HCT116 (cell line): ENCODE measurements at regions not wholly inside any gene's neighbourhood (a gene's known extent, or its start where the extent isn't known, plus 50 kb on each side); places are given as distances from the start of the nearest gene placed in this dataset.

ENCODE experiments used
- ATAC-seq: fragments of 200-7000 bp; cut with Tn5 transposase; 2 replicates; pipeline ENCODE4 v1.9.1; 2020; ENCODE audit warnings: mild to moderate bottlenecking, moderate library complexity
- BruUV-seq: library from RNA; stranded (reverse); fragments of 400-500 nt; replicated peaks from 2 replicates; lab custom pipeline; 2021; lab: Mats Ljungman, UMichigan
- CTCF ChIA-PET: fragments of 300-600 bp; sonication (Branson Sonifier 250); formaldehyde crosslinking; loops from one replicate; lab custom pipeline; 2021; ENCODE audit warnings: antibody characterized with exemption; lab: Charles Lee
- POLR2A ChIA-PET: fragments of 300-600, 350-600 bp; sonication (Branson Sonifier 250); formaldehyde crosslinking; loops from one replicate; lab custom pipeline; 2021; ENCODE audit warnings: antibody characterized with exemption; lab: Charles Lee
- RAD21 ChIA-PET, 2 experiments: fragments of 300-600 bp; sonication (Branson Sonifier 250); formaldehyde crosslinking; loops; one replicate each; lab custom pipeline; 2023; ENCODE audit warnings: low total read pairs in 2 of 2; ENCODE audit not compliant: uncharacterized antibody in 2 of 2, unreplicated experiment in 2 of 2, low non-redundant PET in 1 of 2; lab: Charles Lee
- DNase-seq: peaks from one replicate; pipeline ENCODE4 v3.0.0-alpha.2; 2010; ENCODE audit warnings: low read depth, low spot score
- H2AFZ ChIP-seq: fragments of 200-600 bp; shearing (Covaris generic), sonication (generic); 2 replicates; pipeline ENCODE4 v1.6.1; 2017; ENCODE audit warnings: low read depth, mixed run types, mixed read lengths, antibody characterized with exemption, low read length; ENCODE audit not compliant: poor library complexity, severe bottlenecking
- H3K27ac ChIP-seq: 2 replicates; pipeline ENCODE4 v1.5.1; 2012; ENCODE audit warnings: low read depth, low read length
- H3K27me3 ChIP-seq: fragments of 200-600 bp; sonication (generic); 2 replicates; pipeline ENCODE4 v1.6.1; 2016; ENCODE audit warnings: mixed run types, low read length, mixed read lengths; ENCODE audit not compliant: insufficient read depth
- H3K36me3 ChIP-seq, 2 experiments: fragments of 200-500 bp in 1 of 2; fragments of 200-600 bp in 1 of 2; sonication (Bioruptor generic) in 1 of 2; sonication (generic) in 1 of 2; 2 replicates each; pipeline versions ENCODE4 v1.5.1 to v1.6.1; 2014 to 2016; ENCODE audit warnings: low read length in 2 of 2, inconsistent platforms in 1 of 2, mixed read lengths in 1 of 2, mixed run types in 1 of 2; ENCODE audit not compliant: insufficient read depth in 2 of 2, control insufficient read depth in 1 of 2
- H3K4me1 ChIP-seq, 2 experiments: fragments of 200-600 bp in 1 of 2; sonication (generic) in 1 of 2; 2 replicates each; pipeline versions ENCODE4 v1.5.1 to v1.6.1; 2012 to 2017; ENCODE audit warnings: low read length in 2 of 2, inconsistent platforms in 1 of 2, mild to moderate bottlenecking in 1 of 2, mixed read lengths in 1 of 2, mixed run types in 1 of 2, moderate library complexity in 1 of 2; ENCODE audit not compliant: insufficient read depth in 2 of 2, control insufficient read depth in 1 of 2
- H3K4me2 ChIP-seq: fragments of 200-600 bp; sonication (generic); 2 replicates; pipeline ENCODE4 v1.6.1; 2017; ENCODE audit warnings: mixed run types, low read length, mixed read lengths
- H3K4me3 ChIP-seq, 2 experiments: fragments of 200-600 bp in 1 of 2; sonication (generic) in 1 of 2; replicated peaks in 1 of 2; 2 replicates each; pipeline ENCODE4 v1.5.1; 2011 to 2016; ENCODE audit warnings: low read length in 2 of 2, control low read depth in 1 of 2, low read depth in 1 of 2, mild to moderate bottlenecking in 1 of 2, mixed read lengths in 1 of 2, mixed run types in 1 of 2
- H3K79me2 ChIP-seq: fragments of 200-600 bp; sonication (generic); 2 replicates; pipeline ENCODE4 v1.6.1; 2017; ENCODE audit warnings: mild to moderate bottlenecking, mixed run types, low read length, moderate library complexity, mixed read lengths; ENCODE audit not compliant: insufficient read depth
- H3K9ac ChIP-seq: fragments of 200-600 bp; sonication (generic); 2 replicates; pipeline ENCODE4 v1.6.1; 2016; ENCODE audit warnings: low read length, mixed read lengths
- H3K9me2 ChIP-seq: fragments of 200-600 bp; sonication (generic), shearing (Covaris generic); 2 replicates; pipeline ENCODE4 v1.6.1; 2017; ENCODE audit warnings: mixed run types, mild to moderate bottlenecking, moderate library complexity; ENCODE audit not compliant: insufficient read depth
- H3K9me3 ChIP-seq, 2 experiments: fragments of 200-500 bp in 1 of 2; fragments of 200-600 bp in 1 of 2; sonication (Bioruptor generic) in 1 of 2; sonication (generic) in 1 of 2; 2 replicates each; pipeline ENCODE4 v1.6.1; 2014 to 2017; ENCODE audit warnings: low read length in 2 of 2, mixed read lengths in 2 of 2, inconsistent platforms in 1 of 2, low read depth in 1 of 2, mild to moderate bottlenecking in 1 of 2, mixed run types in 1 of 2, moderate library complexity in 1 of 2; ENCODE audit not compliant: control insufficient read depth in 1 of 2, insufficient read depth in 1 of 2
- H4K20me1 ChIP-seq: fragments of 200-600 bp; sonication (generic), shearing (Covaris generic); 2 replicates; pipeline ENCODE4 v1.6.1; 2017; ENCODE audit warnings: mixed run types, mild to moderate bottlenecking, moderate library complexity; ENCODE audit not compliant: insufficient read depth
- CBX3 ChIP-seq: IDR thresholded peaks from 2 replicates; pipeline ENCODE4 v1.6.1; 2012; ENCODE audit warnings: low read depth
- EGR1 ChIP-seq: IDR thresholded peaks from 2 replicates; pipeline ENCODE4 v1.6.1; 2012; ENCODE audit warnings: low read depth
- ELF1 ChIP-seq: IDR thresholded peaks from 2 replicates; pipeline ENCODE4 v1.6.1; 2012; ENCODE audit warnings: low read depth, borderline replicate concordance
- EZH2 ChIP-seq: fragments of 200-600 bp; sonication (generic); IDR thresholded peaks from 2 replicates; pipeline ENCODE4 v1.6.1; 2017; ENCODE audit warnings: antibody characterized with exemption, mixed run types
- JUND ChIP-seq: IDR thresholded peaks from 2 replicates; pipeline ENCODE4 v1.6.1; 2012
- POLR2AphosphoS5 ChIP-seq: IDR thresholded peaks from 2 replicates; pipeline ENCODE4 v1.6.1; 2011; ENCODE audit warnings: mild to moderate bottlenecking, low read depth, low read length, moderate library complexity
- SIN3A ChIP-seq: IDR thresholded peaks from 2 replicates; pipeline ENCODE4 v1.6.1; 2012; ENCODE audit warnings: low read depth
- SRF ChIP-seq: IDR thresholded peaks from 2 replicates; pipeline ENCODE4 v1.6.1; 2012; ENCODE audit warnings: low read depth
- ZFX ChIP-seq: fragments of 450-650 bp; IDR thresholded peaks from 2 replicates; pipeline ENCODE4 v1.6.1; 2017
- intact Hi-C: fragments of 100-400 bp; cut with micrococcal nuclease; formaldehyde crosslinking; loops from 2 replicates; pipeline ENCODE4 v1.10.0; 2022
- TF ChIP-seq, protein P1 (sequence below): IDR thresholded peaks from 2 replicates; pipeline ENCODE4 v1.6.1; 2012
- TF ChIP-seq, protein P2 (sequence below): IDR thresholded peaks from 2 replicates; pipeline ENCODE4 v1.6.1; 2011; ENCODE audit warnings: mild to moderate bottlenecking, low read length, moderate library complexity; ENCODE audit not compliant: insufficient replicate concordance; ENCODE audit errors: extremely low read depth
- TF ChIP-seq, protein P3 (sequence below): IDR thresholded peaks from 2 replicates; pipeline ENCODE4 v1.6.1; 2012
- TF ChIP-seq, protein P4 (sequence below): IDR thresholded peaks from 2 replicates; pipeline ENCODE4 v1.6.1; 2012; ENCODE audit warnings: low read depth
- TF ChIP-seq, protein P5 (sequence below), 3 experiments: fragments of 200-600 bp in 1 of 3; sonication (generic) in 1 of 3; IDR thresholded peaks in 2 of 3; conservative IDR thresholded peaks in 1 of 3; 2 replicates each; pipeline ENCODE4 v1.5.1; 2012 to 2017; ENCODE audit warnings: low read depth in 2 of 3, low read length in 2 of 3, antibody characterized with exemption in 1 of 3, borderline replicate concordance in 1 of 3, control low read depth in 1 of 3, mild to moderate bottlenecking in 1 of 3, mixed read lengths in 1 of 3, mixed run types in 1 of 3, moderate library complexity in 1 of 3; ENCODE audit not compliant: insufficient read depth in 1 of 3

DNA sequence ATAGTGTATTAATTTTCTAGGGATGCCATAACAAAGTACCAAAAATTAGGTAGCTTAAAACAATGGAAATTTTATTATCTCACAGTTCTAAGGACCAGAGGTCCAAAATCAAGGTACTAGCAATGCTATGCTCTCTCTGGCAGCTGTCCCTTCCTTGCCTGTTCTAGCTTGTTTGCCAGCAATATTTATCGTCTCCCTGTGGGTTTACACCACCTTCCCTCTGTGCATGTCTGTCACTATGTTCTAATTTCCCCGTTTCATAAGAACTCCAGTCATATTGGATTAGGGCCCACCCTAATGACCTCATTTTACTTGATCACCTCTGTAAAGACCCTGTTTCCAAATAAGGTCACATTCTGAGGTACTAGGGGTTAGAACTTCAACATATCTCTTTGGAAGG lies 217.2 kb downstream of the IBTK start:
- no peak overlapping the region for H3K9ac ChIP-seq
- no peaks in the 10 kb centered on the region for H3K9me3 ChIP-seq
- H3K4me1 ChIP-seq = no peaks in the 10 kb centered on the region
- DNase-seq = no peak
- H3K79me2 ChIP-seq = no peaks in the 10 kb centered on the region
- H3K36me3 ChIP-seq = no peaks in the 10 kb centered on the region
- H3K9me2 ChIP-seq = no peaks in the 10 kb centered on the region
- ChIA-PET POLR2A (no interaction called here), RAD21 (no interaction called here), CTCF (no interaction called here)
- no peak overlapping the region for H3K4me2 ChIP-seq
- no peak for ATAC-seq
- no peak for TF ChIP-seq CBX3
- TF ChIP-seq, protein P1, sequence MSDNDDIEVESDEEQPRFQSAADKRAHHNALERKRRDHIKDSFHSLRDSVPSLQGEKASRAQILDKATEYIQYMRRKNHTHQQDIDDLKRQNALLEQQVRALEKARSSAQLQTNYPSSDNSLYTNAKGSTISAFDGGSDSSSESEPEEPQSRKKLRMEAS = no peak
- TF ChIP-seq, protein P2, sequence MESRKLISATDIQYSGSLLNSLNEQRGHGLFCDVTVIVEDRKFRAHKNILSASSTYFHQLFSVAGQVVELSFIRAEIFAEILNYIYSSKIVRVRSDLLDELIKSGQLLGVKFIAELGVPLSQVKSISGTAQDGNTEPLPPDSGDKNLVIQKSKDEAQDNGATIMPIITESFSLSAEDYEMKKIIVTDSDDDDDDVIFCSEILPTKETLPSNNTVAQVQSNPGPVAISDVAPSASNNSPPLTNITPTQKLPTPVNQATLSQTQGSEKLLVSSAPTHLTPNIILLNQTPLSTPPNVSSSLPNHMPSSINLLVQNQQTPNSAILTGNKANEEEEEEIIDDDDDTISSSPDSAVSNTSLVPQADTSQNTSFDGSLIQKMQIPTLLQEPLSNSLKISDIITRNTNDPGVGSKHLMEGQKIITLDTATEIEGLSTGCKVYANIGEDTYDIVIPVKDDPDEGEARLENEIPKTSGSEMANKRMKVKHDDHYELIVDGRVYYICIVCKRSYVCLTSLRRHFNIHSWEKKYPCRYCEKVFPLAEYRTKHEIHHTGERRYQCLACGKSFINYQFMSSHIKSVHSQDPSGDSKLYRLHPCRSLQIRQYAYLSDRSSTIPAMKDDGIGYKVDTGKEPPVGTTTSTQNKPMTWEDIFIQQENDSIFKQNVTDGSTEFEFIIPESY = no peak
- TF ChIP-seq EGR1 = no peak
- no peak for TF ChIP-seq EZH2
- TF ChIP-seq, protein P3, sequence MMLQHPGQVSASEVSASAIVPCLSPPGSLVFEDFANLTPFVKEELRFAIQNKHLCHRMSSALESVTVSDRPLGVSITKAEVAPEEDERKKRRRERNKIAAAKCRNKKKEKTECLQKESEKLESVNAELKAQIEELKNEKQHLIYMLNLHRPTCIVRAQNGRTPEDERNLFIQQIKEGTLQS = no peak
- TF ChIP-seq ZFX = no peak
- no peak for TF ChIP-seq ELF1
- TF ChIP-seq, protein P4, sequence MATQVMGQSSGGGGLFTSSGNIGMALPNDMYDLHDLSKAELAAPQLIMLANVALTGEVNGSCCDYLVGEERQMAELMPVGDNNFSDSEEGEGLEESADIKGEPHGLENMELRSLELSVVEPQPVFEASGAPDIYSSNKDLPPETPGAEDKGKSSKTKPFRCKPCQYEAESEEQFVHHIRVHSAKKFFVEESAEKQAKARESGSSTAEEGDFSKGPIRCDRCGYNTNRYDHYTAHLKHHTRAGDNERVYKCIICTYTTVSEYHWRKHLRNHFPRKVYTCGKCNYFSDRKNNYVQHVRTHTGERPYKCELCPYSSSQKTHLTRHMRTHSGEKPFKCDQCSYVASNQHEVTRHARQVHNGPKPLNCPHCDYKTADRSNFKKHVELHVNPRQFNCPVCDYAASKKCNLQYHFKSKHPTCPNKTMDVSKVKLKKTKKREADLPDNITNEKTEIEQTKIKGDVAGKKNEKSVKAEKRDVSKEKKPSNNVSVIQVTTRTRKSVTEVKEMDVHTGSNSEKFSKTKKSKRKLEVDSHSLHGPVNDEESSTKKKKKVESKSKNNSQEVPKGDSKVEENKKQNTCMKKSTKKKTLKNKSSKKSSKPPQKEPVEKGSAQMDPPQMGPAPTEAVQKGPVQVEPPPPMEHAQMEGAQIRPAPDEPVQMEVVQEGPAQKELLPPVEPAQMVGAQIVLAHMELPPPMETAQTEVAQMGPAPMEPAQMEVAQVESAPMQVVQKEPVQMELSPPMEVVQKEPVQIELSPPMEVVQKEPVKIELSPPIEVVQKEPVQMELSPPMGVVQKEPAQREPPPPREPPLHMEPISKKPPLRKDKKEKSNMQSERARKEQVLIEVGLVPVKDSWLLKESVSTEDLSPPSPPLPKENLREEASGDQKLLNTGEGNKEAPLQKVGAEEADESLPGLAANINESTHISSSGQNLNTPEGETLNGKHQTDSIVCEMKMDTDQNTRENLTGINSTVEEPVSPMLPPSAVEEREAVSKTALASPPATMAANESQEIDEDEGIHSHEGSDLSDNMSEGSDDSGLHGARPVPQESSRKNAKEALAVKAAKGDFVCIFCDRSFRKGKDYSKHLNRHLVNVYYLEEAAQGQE = no peak
- no peak for TF ChIP-seq SIN3A
- TF ChIP-seq JUND = no peak
- TF ChIP-seq, protein P5, sequence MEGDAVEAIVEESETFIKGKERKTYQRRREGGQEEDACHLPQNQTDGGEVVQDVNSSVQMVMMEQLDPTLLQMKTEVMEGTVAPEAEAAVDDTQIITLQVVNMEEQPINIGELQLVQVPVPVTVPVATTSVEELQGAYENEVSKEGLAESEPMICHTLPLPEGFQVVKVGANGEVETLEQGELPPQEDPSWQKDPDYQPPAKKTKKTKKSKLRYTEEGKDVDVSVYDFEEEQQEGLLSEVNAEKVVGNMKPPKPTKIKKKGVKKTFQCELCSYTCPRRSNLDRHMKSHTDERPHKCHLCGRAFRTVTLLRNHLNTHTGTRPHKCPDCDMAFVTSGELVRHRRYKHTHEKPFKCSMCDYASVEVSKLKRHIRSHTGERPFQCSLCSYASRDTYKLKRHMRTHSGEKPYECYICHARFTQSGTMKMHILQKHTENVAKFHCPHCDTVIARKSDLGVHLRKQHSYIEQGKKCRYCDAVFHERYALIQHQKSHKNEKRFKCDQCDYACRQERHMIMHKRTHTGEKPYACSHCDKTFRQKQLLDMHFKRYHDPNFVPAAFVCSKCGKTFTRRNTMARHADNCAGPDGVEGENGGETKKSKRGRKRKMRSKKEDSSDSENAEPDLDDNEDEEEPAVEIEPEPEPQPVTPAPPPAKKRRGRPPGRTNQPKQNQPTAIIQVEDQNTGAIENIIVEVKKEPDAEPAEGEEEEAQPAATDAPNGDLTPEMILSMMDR (IDR thresholded peaks at IDR 0.05 in 2 of 3, conservative IDR thresholded peaks at IDR 0.05 in 1 of 3; ENCODE audit: borderline replicate concordance in 1 of 3, insufficient read depth in 1 of 3, low read depth in 2 of 3, low read length in 2 of 3) = no peak
- no peak for TF ChIP-seq SRF
- no peak for TF ChIP-seq POLR2AphosphoS5
- intact Hi-C loops = no loop called here
- no peak overlapping the region for H3K4me3 ChIP-seq
- H4K20me1 ChIP-seq = no peaks in the 10 kb centered on the region
- no peak overlapping the region for H2AFZ ChIP-seq
- no TSS peak for BruUV-seq
- no peak overlapping the region for H3K27ac ChIP-seq
- no peaks in the 10 kb centered on the region for H3K27me3 ChIP-seq
